Fibroblast of lung (primary cell): ENCODE measurements at regions not wholly inside any gene's neighbourhood (a gene's known extent, or its start where the extent isn't known, plus 50 kb on each side); places are given as distances from the start of the nearest gene placed in this dataset.

Source experiments
- DNase-seq, 2 donors: peaks; one replicate each; pipeline versions ENCODE4 v3.0.0 to v3.0.0-alpha.2; 2010; ENCODE audit warnings: low read depth in 2 of 2
- H2AFZ ChIP-seq: 2 replicates; pipeline ENCODE4 v1.5.1; 2012; ENCODE audit warnings: low read length, control low read depth, inconsistent platforms
- H3K27ac ChIP-seq: 2 replicates; pipeline ENCODE4 v1.5.1; 2011; ENCODE audit warnings: low read length, control low read depth; ENCODE audit not compliant: insufficient read depth
- H3K27me3 ChIP-seq: 2 replicates; pipeline ENCODE4 v1.5.1; 2011; ENCODE audit warnings: mild to moderate bottlenecking, low read length; ENCODE audit not compliant: control insufficient read depth, insufficient read depth
- H3K36me3 ChIP-seq: 2 replicates; pipeline ENCODE4 v1.5.1; 2011; ENCODE audit warnings: low read length; ENCODE audit not compliant: control insufficient read depth, insufficient read depth
- H3K4me1 ChIP-seq: 2 replicates; pipeline ENCODE4 v1.5.1; 2011; ENCODE audit warnings: low read length; ENCODE audit not compliant: control insufficient read depth, insufficient read depth; ENCODE audit errors: extremely low read depth
- H3K4me2 ChIP-seq: 2 replicates; pipeline ENCODE4 v1.5.1; 2011; ENCODE audit warnings: low read length, control low read depth; ENCODE audit not compliant: insufficient read depth; ENCODE audit errors: extremely low read depth
- H3K4me3 ChIP-seq, 4 experiments: fragments of 200-600 bp in 1 of 4; sonication (generic) in 1 of 4; replicated peaks in 1 of 4; 2 replicates each; pipeline ENCODE4 v1.5.1; 2011 to 2016; ENCODE audit warnings: low read length in 4 of 4, low read depth in 3 of 4, mild to moderate bottlenecking in 3 of 4, control low read depth in 2 of 4, inconsistent platforms in 1 of 4, mixed read lengths in 1 of 4; ENCODE audit not compliant: insufficient read depth in 1 of 4; ENCODE audit errors: control extremely low read depth in 1 of 4
- H3K79me2 ChIP-seq: 2 replicates; pipeline ENCODE4 v1.5.1; 2012; ENCODE audit warnings: mild to moderate bottlenecking, low read length, inconsistent platforms; ENCODE audit not compliant: control insufficient read depth, insufficient read depth
- H3K9ac ChIP-seq: 2 replicates; pipeline ENCODE4 v1.5.1; 2011; ENCODE audit warnings: mild to moderate bottlenecking, low read length, control low read depth; ENCODE audit not compliant: insufficient read depth
- H3K9me3 ChIP-seq: 2 replicates; pipeline ENCODE4 v1.5.1; 2012; ENCODE audit warnings: low read depth, low read length; ENCODE audit not compliant: control insufficient read depth, insufficient read depth
- H4K20me1 ChIP-seq: 2 replicates; pipeline ENCODE4 v1.5.1; 2011; ENCODE audit warnings: low read length; ENCODE audit not compliant: control insufficient read depth, insufficient read depth; ENCODE audit errors: extremely low read depth
- EZH2 ChIP-seq: IDR thresholded peaks from 2 replicates; pipeline ENCODE4 v1.5.1; 2012; ENCODE audit warnings: low read length, control low read depth, mild to moderate bottlenecking; ENCODE audit errors: missing control alignments
- TF ChIP-seq, protein P1 (sequence below), 2 donors: IDR thresholded peaks in 1 of 2; conservative IDR thresholded peaks in 1 of 2; 1 replicate in 1 of 2; 2 replicates in 1 of 2; pipeline ENCODE4 v1.5.1; 2011 to 2012; ENCODE audit warnings: low read length in 2 of 2, control low read depth in 1 of 2, inconsistent platforms in 1 of 2, low read depth in 1 of 2, mild to moderate bottlenecking in 1 of 2

DNA sequence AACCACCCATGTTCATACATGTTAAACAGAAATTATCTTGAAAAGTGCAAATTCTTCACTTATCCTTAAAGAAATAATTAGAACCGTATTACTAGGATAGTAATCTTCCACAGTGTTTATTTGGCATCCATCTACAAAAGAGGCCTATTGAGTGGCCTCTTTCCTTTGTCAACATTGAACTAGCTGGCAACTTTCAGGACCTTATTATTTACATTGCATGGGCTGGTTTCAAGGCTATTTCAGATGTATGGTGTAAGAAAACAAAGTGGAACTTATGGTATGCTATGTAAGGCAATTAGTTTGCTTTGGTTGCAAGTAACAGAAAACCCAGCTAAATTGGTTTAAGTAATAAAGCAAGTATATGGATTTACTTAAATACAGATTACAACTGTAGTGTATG is 324.6 kb downstream of the RBM43 start:
- Histone ChIP-seq H4K20me1 (no peaks in the 10 kb centered on the region), H3K27ac (no peak overlapping the region), H3K27me3 (no peaks in the 10 kb centered on the region), H3K9me3 (no peaks in the 10 kb centered on the region), H3K4me3 (no peak overlapping the region), H3K4me1 (peaks cover 2% of the 10 kb centered on the region), H3K9ac (no peak overlapping the region), H3K36me3 (no peaks in the 10 kb centered on the region), H3K79me2 (no peaks in the 10 kb centered on the region), H3K4me2 (no peak overlapping the region), H2AFZ (no peak overlapping the region)
- TF ChIP-seq, protein P1, sequence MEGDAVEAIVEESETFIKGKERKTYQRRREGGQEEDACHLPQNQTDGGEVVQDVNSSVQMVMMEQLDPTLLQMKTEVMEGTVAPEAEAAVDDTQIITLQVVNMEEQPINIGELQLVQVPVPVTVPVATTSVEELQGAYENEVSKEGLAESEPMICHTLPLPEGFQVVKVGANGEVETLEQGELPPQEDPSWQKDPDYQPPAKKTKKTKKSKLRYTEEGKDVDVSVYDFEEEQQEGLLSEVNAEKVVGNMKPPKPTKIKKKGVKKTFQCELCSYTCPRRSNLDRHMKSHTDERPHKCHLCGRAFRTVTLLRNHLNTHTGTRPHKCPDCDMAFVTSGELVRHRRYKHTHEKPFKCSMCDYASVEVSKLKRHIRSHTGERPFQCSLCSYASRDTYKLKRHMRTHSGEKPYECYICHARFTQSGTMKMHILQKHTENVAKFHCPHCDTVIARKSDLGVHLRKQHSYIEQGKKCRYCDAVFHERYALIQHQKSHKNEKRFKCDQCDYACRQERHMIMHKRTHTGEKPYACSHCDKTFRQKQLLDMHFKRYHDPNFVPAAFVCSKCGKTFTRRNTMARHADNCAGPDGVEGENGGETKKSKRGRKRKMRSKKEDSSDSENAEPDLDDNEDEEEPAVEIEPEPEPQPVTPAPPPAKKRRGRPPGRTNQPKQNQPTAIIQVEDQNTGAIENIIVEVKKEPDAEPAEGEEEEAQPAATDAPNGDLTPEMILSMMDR (conservative IDR thresholded peaks at IDR 0.05 in 1 of 2, IDR thresholded peaks at IDR 0.05 in 1 of 2; ENCODE audit: low read depth in 1 of 2, low read length in 2 of 2), result no peak
- TF ChIP-seq EZH2, result no peak
- DNase-seq, result no peak

DNA sequence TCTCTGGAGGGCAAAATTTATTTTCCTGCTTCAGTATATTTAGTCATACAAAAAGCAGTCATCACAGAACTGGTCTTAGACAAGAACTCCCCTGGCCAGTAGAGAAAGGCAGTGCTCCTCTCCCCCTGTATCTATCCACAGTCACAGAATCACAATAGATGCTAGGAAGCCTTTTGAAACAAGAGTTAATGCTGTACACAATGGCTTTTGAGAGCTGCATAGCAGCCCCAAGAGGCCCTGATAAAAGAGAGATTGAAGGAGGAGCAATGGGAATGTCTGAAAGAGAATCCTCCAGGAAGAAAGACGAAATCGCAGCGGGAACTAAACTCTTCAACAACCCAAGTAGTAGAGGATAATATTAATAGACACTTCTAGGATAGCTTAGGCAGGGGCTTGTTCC is 330.2 kb downstream of the RBM43 start:
- Histone ChIP-seq H3K27ac (no peak overlapping the region), H2AFZ (no peak overlapping the region), H4K20me1 (no peaks in the 10 kb centered on the region), H3K79me2 (no peaks in the 10 kb centered on the region), H3K36me3 (no peaks in the 10 kb centered on the region), H3K4me3 (no peak overlapping the region), H3K4me2 (no peak overlapping the region), H3K9ac (no peak overlapping the region), H3K27me3 (no peaks in the 10 kb centered on the region), H3K4me1 (no peaks in the 10 kb centered on the region), H3K9me3 (no peaks in the 10 kb centered on the region)
- TF ChIP-seq, protein P1 (conservative IDR thresholded peaks at IDR 0.05 in 1 of 2, IDR thresholded peaks at IDR 0.05 in 1 of 2; ENCODE audit: low read depth in 1 of 2, low read length in 2 of 2), result no peak
- no peak for TF ChIP-seq EZH2
- no peak for DNase-seq

DNA sequence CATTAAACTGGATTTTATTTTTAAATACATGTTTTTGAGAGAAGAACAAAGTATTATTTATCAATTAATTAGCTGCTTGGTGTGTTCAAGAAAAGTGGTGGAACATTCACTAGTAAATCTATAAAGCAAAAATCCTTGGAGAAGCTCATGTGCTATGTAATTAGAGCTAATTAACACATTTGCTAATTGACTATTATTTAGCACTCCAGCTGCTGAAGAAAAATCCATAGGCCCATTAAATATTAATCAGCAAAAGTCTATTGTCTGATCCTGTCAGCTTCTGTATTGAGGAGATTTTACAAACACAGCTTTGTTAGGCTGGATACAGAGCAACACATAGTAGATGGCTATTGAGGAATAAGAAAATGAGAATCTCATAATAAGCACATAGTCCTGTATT is 336.1 kb downstream of the RBM43 start:
- Histone ChIP-seq H3K4me2 (no peak overlapping the region), H3K79me2 (no peaks in the 10 kb centered on the region), H3K9ac (no peak overlapping the region), H3K4me1 (no peaks in the 10 kb centered on the region), H3K9me3 (no peaks in the 10 kb centered on the region), H3K27ac (no peak overlapping the region), H3K36me3 (no peaks in the 10 kb centered on the region), H2AFZ (no peak overlapping the region), H4K20me1 (no peaks in the 10 kb centered on the region), H3K4me3 (no peak overlapping the region), H3K27me3 (no peaks in the 10 kb centered on the region)
- DNase-seq, result no peak
- TF ChIP-seq, protein P1 (conservative IDR thresholded peaks at IDR 0.05 in 1 of 2, IDR thresholded peaks at IDR 0.05 in 1 of 2; ENCODE audit: low read depth in 1 of 2, low read length in 2 of 2), result no peak
- TF ChIP-seq EZH2, result no peak
